ENCODE measurements at regions not wholly inside any gene's neighbourhood (a gene's known extent, or its start where the extent isn't known, plus 50 kb on each side); places are given as distances from the start of the nearest gene placed in this dataset.

GRCh38 chr22:19615867-19616581 is 91.8 kb upstream of the CLDN5 start:
- no peak for DNase-seq (ENCODE audit: low read depth)
- TF ChIP-seq MYC (IDR thresholded peaks at IDR 0.05; ENCODE audit: low read depth, low read length), result no peak
- TF ChIP-seq POLR2A (IDR thresholded peaks at IDR 0.05; ENCODE audit: extremely low read depth, insufficient read length), result no peak
- no peak for TF ChIP-seq CTCF (IDR thresholded peaks at IDR 0.05; ENCODE audit: low read depth, low read length)
- no peak for TF ChIP-seq MAX (IDR thresholded peaks at IDR 0.05; ENCODE audit: low read depth, low read length)
- H3K4me3 ChIP-seq (ENCODE audit: low read depth, low read length), result no peak overlapping the region

GRCh38 chr22:19619144-19620009 is 94.9 kb upstream of the SEPTIN5 start:
- H3K4me3 ChIP-seq (ENCODE audit: low read depth, low read length), result no peak overlapping the region
- TF ChIP-seq MYC (IDR thresholded peaks at IDR 0.05; ENCODE audit: low read depth, low read length) (no peak), POLR2A (IDR thresholded peaks at IDR 0.05; ENCODE audit: extremely low read depth, insufficient read length) (no peak), CTCF (IDR thresholded peaks at IDR 0.05; ENCODE audit: low read depth, low read length) (no peak), MAX (IDR thresholded peaks at IDR 0.05; ENCODE audit: low read depth, low read length) (no peak)
- no peak for DNase-seq (ENCODE audit: low read depth)

- DNase-seq (ENCODE audit: low read depth), result no peak
- no peak for TF ChIP-seq MYC (IDR thresholded peaks at IDR 0.05; ENCODE audit: low read depth, low read length)
- no peak for TF ChIP-seq CTCF (IDR thresholded peaks at IDR 0.05; ENCODE audit: low read depth, low read length)
- no peak for TF ChIP-seq POLR2A (IDR thresholded peaks at IDR 0.05; ENCODE audit: extremely low read depth, insufficient read length)
- no peak for TF ChIP-seq MAX (IDR thresholded peaks at IDR 0.05; ENCODE audit: low read depth, low read length)
- H3K4me3 ChIP-seq (ENCODE audit: low read depth, low read length), result no peak overlapping the region
Measured at GRCh38 chr22:19620742-19621371, 93.4 kb upstream of the SEPTIN5 start.

GRCh38 chr22:19621373-19622060 is 92.8 kb upstream of the SEPTIN5 start:
- H3K4me3 ChIP-seq (ENCODE audit: low read depth, low read length), result no peak overlapping the region
- TF ChIP-seq MAX (IDR thresholded peaks at IDR 0.05; ENCODE audit: low read depth, low read length) (no peak), CTCF (IDR thresholded peaks at IDR 0.05; ENCODE audit: low read depth, low read length) (no peak), POLR2A (IDR thresholded peaks at IDR 0.05; ENCODE audit: extremely low read depth, insufficient read length) (no peak), MYC (IDR thresholded peaks at IDR 0.05; ENCODE audit: low read depth, low read length) (no peak)
- DNase-seq (ENCODE audit: low read depth), result no peak

- TF ChIP-seq CTCF (IDR thresholded peaks at IDR 0.05; ENCODE audit: low read depth, low read length) (no peak), MAX (IDR thresholded peaks at IDR 0.05; ENCODE audit: low read depth, low read length) (no peak), POLR2A (IDR thresholded peaks at IDR 0.05; ENCODE audit: extremely low read depth, insufficient read length) (no peak)
- H3K4me3 ChIP-seq (ENCODE audit: low read depth, low read length), result no peak overlapping the region
Measured at GRCh38 chr22:19622061-19622441, 92.3 kb upstream of the SEPTIN5 start.

More at GRCh38 chr22:19622061-19622441, 92.3 kb upstream of the SEPTIN5 start:
- peak; percentile 38 for DNase-seq (ENCODE audit: low read depth)

All from NB4 (cell line).